ENCODE measurements at regions not wholly inside any gene's neighbourhood (a gene's known extent, or its start where the extent isn't known, plus 50 kb on each side); places are given as distances from the start of the nearest gene placed in this dataset.
"Not testable (repeated sequence)": the region's sequence is repeated elsewhere in the genome, so short reads cannot be mapped to it uniquely, and the experiment has no call there.

DNA sequence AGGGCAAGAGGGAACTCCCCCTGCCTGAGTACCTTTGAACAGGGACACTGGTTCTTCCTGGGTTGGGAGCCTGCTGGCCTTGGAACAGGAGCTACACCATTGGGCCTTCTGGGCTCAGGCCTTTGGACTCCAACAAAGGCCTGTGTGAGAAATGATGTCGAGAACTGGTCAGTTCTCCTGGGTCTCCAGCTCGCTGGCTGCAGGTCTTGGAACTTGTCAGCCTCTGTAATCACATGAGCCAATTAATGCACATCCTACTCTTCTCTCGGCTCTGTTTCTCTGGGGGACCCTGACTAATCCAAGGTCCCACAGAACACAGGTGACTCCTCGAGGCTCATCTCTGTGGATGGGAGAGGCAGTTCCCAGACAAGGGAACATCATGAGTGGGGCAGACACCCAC, 104.7 kb upstream of the PLGLB2 start:
- DNase-seq (ENCODE audit: low spot score), result not testable (repeated sequence)

GRCh38 chr2:87647737-87648498, 100.0 kb upstream of the PLGLB2 start:
- DNase-seq (ENCODE audit: low spot score), result not testable (repeated sequence)

DNA sequence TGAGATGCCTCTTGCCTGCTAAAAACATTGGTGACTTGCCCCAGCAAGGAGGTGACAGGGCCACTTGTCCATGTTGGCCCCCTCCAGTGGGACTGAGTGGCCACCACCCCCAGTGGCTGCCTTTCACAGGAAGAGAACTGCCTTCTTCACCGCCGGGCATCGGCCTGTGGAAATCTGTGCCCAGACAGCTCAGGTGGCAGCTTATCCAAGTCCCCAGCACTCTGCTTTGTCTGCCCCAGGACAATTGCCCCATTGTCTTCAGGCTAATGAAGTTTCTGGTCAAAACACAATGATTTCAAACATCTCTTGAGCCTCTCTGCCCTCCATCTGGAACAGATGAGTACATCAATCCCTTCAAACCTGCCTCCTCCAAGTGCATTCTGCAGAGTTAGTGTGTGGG, 99.1 kb upstream of the PLGLB2 start:
- not testable (repeated sequence) for DNase-seq (ENCODE audit: low spot score)

GRCh38 chr2:87649871-87650270, 98.0 kb upstream of the PLGLB2 start:
- not testable (repeated sequence) for DNase-seq (ENCODE audit: low spot score)

DNA sequence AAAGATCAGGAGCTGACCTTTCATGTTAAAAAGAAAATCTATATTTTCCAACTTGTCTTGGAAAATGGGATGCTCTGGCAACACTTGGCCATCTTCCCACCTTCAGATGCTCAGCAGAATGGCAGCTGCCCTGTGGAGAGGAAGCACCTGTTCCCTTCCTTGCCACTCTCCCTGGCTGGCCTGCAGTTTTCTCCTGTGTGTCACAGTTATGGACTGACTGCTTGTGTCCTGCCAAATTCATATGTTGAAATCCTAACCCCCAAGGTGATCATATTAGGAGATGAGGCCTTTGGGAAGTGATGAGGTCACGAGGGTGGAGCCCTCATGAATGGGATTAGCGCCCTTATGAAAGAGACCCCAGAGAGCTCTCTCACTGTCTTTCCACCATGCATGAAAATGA, 97.0 kb upstream of the PLGLB2 start:
- not testable (repeated sequence) for DNase-seq (ENCODE audit: low spot score)

DNA sequence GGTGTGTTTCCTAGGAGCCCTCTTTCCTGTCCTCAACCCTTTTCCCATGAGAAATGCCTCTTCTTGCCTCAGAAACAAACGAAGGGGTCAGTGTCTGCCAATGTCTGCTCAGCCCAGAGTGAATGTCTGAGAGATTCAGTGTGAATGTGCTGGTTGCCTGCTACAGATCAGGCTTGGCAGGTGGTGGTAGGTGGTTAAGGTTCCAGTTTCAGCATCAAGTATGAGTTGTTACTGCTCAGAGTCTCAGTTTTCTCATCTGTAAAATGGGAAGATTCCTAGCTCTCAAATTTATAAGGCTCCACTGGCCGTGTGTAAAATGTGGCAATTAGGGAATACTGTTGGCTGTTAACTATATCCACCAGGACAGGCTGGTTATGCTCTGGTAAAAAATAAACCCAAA, 96.3 kb upstream of the PLGLB2 start:
- DNase-seq (ENCODE audit: low spot score), result not testable (repeated sequence)

GRCh38 chr2:87653373-87653772, 94.5 kb upstream of the PLGLB2 start:
- not testable (repeated sequence) for DNase-seq (ENCODE audit: low spot score)

- DNase-seq (ENCODE audit: low spot score), result not testable (repeated sequence)
Measured at GRCh38 chr2:87654136-87654814, 93.6 kb upstream of the PLGLB2 start.

DNA sequence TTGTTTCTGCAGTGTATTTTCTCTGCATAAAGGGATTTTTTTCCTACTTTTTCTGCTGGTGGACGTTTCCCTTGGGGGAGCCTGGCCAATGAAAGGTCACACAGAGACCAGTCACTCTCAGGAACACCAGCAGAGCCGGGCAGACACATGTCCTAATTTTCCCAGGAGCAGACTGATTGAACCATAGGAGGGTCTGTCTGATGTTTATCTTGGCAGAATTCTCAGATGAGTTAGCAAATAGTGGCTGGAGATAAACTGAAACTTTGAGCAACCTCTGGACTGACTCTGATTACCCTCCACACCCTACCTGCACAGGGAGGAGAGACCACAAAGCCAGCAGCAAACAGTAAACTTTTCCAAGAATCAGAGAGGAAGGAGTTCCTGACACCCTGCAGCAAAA, 90.0 kb upstream of the PLGLB2 start:
- DNase-seq (ENCODE audit: low spot score), result not testable (repeated sequence)

- not testable (repeated sequence) for DNase-seq (ENCODE audit: low spot score)
Measured at GRCh38 chr2:87658357-87658756, 89.5 kb upstream of the PLGLB2 start.

GRCh38 chr2:87658976-87659375, 88.9 kb upstream of the PLGLB2 start:
- DNase-seq (ENCODE audit: low spot score), result not testable (repeated sequence)

DNA sequence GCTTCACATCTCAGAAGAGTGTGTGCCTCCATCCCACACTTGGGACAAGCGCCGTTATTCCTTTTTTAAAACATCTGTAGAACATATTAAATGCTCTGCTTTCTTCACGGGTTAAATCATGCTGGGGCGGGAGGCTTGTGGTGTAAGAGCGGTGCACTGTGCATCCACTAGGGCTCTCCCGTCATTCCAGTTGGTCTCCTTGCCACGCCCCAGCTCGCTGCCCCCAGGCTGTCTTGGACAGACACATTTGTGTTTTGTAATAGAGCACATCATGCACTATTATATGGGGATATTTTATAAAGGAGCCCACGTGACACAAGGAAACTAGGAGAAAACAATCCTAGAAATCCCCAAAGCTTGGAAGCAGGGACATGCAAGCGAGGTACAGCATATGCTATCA, 87.7 kb upstream of the PLGLB2 start:
- not testable (repeated sequence) for DNase-seq (ENCODE audit: low spot score)

- not testable (repeated sequence) for DNase-seq (ENCODE audit: low spot score)
Measured at GRCh38 chr2:87662316-87663290, 85.3 kb upstream of the PLGLB2 start.

DNA sequence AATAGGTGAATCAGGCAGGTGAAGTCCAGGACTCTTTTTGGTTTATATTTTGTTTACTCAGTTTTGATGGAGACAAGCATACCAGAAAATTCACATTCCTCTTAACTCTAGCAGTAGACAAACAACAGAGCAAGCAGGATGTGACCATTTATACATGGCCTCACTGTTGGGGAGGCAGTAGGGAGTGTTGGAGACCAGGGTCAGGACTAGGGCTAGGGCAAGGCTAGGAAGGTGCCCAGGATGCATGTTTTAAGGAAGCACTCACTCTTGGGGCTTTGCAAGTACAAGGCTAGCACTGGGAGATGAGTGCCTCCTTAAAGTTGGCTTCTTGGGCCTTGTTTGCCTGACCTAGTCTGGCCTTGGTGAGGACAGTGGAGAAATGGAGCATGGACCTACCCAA, 84.5 kb upstream of the PLGLB2 start:
- DNase-seq (ENCODE audit: low spot score), result not testable (repeated sequence)

DNA sequence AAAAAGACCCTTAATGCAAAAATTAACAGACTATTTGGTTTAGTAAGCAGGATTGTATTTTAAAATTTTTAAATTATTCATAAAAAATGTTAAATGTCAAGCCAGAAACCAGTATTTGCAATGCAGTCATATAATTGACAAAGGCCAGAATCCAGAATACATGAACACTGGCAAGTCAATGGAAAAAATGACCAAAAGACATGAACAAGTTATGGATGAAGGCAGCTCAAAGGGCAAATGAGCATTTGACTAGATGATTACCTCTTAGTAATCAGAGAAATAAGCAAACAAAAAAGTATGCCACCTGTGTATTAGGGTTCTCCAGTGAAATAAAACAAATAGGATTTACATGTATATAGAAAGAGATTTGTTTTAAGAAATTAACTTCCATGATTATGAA, 80.9 kb upstream of the PLGLB2 start:
- DNase-seq (ENCODE audit: low spot score), result not testable (repeated sequence)

DNA sequence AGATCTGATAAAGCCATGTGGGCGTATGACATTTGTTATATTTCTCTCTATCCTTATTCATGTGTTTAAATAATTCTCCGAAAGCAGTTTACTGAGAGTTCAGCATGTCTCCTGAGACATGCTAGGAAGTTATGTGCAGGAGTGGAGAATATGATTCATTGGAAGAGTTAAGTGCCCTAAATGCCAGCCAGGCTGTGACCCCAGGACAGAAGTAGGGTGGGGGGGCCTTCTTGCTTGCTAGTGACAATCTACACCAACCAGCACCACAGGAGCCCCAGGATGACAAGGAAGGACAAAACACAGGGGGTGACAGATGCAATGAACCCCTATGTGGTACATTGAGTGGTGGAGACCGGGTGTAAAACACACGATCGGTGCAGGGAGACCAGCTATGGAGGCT, 79.5 kb upstream of the PLGLB2 start:
- not testable (repeated sequence) for DNase-seq (ENCODE audit: low spot score)

- DNase-seq (ENCODE audit: low spot score), result not testable (repeated sequence)
Measured at GRCh38 chr2:87669633-87670231, 78.2 kb upstream of the PLGLB2 start.

DNA sequence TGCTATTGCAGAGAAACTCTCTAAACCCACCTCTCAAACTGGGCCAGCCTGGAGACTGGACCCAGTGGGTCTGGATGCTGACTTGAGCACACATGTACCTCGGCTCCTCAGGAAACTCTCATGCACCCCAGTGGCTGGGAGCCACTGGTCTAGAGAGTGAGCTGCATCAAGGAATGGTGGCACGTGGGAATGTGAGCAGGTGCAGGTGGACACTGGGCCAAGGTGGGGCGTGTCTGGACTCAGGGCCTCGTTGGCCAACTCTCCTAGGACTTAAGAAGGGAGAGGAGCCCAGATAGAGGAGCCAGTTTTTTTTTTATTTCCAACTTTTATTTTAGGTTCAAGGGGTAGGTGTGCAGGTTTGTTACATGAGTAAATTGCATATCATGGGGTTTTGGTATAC, 75.5 kb upstream of the PLGLB2 start:
- not testable (repeated sequence) for DNase-seq (ENCODE audit: low spot score)

GRCh38 chr2:87674729-87675128, 73.2 kb upstream of the PLGLB2 start:
- DNase-seq (ENCODE audit: low spot score), result not testable (repeated sequence)

DNA sequence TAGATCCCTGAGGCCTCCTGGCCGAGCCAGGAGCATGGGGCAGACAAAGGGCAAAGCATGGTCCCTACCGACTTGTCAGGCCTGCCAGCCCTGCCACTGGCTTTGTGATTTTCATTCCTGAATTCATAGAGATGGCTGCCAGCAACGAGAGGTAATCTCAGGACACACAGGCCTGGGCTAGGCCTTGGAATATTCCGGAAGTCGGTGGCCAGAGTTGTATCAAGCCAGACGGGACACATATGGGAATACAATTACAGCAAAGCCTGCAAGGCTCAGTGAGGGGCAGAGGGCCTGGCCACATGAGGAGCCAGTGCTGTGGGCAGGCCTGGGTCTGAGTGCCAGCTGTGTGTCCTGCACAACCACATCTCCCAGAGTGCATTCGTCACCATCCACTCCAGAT, 72.4 kb upstream of the PLGLB2 start:
- DNase-seq (ENCODE audit: low spot score), result not testable (repeated sequence)

GRCh38 chr2:87677421-87677923, 70.4 kb upstream of the PLGLB2 start:
- DNase-seq (ENCODE audit: low spot score), result not testable (repeated sequence)

All from D341Med (cell line).